ENCODE measurements at regions not wholly inside any gene's neighbourhood (a gene's known extent, or its start where the extent isn't known, plus 50 kb on each side); places are given as distances from the start of the nearest gene placed in this dataset.

- no peak for DNase-seq
These were observed 297.5 kb downstream of the CXCL12 start for GRCh38 chr10:44087403-44087802.

GRCh38 chr10:44083719-44084400 lies 301.0 kb downstream of the CXCL12 start:
- no peak for DNase-seq

DNA sequence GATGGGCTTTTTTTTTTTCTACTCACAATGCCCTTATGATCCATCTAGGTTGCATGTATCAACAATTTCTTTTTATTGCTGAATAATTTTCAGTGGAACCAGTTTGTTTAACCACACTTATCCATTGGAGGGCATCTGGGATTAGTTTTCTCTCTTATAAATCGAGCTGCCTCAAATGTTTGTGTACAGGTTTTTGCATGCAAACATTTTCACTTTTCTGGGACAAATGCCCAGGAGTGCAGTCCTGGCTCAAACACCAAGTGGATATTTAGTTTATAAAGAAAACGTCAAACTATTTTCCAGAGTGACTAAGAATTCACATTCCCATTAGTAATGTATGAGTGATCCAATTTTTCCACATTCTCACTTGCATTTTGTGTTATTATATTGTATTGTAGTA lies 313.4 kb downstream of the CXCL12 start:
- DNase-seq: no peak

GRCh38 chr10:44070282-44070681 lies 314.6 kb downstream of the CXCL12 start:
- DNase-seq: no peak

GRCh38 chr10:44069573-44069972 lies 315.3 kb downstream of the CXCL12 start:
- DNase-seq: no peak

- no peak for DNase-seq
These were observed 316.0 kb downstream of the CXCL12 start for GRCh38 chr10:44068716-44069482.

DNA sequence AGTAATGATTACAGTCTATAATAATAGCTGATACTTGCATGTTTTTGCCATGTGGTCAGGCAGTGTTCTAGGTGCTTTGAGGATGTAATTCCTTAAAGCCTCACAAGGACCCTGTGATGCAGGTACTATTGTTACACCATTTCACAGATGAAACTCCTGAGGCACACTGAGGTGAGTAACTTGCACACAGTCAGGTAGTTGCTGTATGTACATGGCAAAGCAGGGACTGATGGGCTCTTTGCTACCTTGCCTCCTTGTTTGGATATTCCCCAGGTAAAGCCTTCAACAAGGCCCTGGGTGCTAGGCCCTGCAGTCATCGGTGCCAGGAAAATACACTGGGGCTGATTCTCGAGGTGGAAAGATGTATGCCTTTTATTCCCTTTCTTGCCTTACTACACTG lies 317.5 kb downstream of the CXCL12 start:
- DNase-seq: no peak

DNA sequence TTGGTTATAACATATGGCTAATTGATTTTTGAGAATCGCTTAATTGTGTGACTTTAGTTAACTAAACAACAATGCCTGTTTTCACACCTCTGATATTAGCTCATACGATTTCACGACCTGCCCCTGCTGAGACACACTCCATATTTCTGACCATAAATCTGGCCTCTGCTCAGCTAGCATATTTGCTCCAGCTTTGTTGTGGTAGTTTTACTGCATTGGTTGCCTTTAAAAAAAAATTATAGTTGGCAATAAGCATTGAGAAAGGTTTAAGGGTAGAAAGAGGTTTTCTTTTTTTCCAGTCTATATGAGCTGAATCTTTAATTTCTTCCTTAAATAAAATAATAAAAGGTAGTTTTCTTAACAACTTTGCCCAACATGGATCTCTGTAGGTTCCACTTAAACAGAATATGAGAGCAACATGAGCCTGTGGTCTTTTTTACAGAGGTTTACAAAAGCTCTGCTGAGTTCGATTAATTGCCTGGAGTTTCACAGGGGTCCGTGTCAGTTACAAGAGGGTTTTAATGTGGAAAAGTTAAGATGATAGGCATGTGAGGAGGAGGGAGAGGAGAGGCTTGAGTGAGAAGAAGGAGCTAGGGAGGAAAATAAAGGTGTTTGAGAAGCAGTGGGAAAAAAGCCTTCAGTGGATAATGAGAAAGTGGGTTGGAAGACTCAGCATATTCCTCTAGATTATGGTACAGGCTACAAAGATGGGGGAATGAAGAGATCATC lies 318.2 kb downstream of the CXCL12 start:
- DNase-seq: no peak

DNA sequence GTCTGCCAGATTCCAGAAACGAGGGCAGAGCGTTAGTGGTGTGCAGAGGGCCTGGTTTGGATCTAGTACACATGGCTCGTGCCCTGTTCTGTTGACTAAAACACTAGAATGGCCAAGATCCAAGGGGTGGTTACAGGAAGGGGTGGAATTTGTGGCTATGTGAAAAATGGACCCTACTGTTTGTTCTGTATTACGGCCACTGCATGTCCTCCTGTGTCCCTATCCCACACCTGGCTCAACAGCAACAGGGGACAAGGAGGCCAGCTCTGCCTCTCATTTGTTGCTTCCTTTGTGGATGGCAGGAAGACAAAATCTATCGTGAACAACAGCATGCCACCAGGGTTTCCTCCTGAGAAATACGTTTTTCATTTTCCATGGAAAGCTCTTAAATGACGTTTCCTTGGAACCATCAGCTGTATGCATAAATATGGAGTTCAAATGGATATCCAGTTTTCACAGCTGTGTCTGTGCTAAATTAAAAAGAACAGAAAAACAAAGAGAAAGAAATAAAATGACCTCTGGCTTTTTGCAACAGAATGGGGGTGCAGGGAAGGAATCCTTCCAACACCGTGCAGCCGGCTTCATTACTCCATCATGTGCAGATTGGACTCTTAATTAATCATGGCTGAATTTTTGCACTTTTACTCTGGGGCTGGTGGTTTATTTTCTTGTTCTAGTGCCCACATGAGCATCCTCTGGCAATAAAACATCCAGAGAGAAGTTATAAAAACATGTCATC lies 318.9 kb downstream of the CXCL12 start:
- no peak for DNase-seq

GRCh38 chr10:44064987-44065787 lies 319.7 kb downstream of the CXCL12 start:
- no peak for DNase-seq

DNA sequence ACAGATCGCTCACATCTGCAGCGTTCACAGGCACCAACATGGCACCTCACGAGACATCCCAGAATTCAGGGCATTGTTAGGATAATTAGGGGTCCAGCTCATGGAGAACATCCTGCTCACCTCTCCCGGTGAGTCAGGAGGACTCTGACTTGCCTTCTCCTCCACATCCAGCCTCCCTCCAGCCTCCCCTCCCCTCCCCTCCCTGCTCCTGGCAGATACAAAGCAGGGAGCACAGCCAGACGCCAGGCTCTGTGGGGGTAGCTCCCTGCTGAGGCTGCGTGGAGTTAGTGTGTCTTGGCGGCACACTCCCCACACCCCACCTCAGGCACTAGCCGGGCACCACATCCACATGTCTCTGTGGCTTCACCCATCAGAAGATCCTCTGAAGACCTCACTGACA lies 320.6 kb downstream of the CXCL12 start:
- no peak for DNase-seq

GRCh38 chr10:44063686-44064085 lies 321.2 kb downstream of the CXCL12 start:
- no peak for DNase-seq

DNA sequence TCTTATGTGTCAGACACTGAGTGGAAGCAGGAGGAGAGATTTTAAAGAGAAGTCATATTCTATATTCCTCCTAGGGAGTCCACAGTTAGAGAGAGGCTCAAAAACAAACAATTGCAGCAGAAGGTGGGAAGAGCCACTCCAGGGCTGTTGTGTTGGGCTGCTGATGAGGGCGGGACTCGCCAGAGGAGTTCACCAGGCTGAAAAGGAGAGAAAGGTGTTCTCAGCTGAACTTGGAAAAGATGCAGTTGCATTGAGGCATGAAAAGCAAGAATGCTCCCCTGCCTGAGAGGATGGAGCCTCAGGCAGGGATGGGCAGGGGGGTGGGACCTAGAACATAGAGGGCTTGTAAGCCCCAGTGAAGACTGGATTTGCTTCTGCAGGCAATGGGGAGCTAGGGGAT lies 324.2 kb downstream of the CXCL12 start:
- DNase-seq: no peak

GRCh38 chr10:44060221-44060620 lies 324.7 kb downstream of the CXCL12 start:
- DNase-seq: no peak

DNA sequence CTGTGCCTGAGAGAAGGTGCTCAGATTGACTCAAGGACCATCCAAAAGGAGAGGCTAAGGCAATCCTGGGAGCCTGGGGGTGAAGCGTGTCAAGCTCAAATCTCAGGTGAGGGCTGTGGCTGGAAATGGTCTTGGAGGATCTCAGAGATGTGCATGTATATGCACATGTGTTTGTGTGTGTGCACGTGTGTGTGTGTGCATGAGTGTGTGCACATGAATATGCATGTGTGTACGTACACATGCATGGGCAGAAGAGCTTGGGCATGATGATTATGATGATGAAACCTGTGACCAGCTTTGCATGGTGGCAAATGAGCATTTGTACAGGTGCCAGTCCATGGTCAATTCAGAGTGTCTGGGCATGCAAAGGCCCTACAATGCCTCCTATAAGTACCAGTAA lies 326.6 kb downstream of the CXCL12 start:
- DNase-seq: no peak

DNA sequence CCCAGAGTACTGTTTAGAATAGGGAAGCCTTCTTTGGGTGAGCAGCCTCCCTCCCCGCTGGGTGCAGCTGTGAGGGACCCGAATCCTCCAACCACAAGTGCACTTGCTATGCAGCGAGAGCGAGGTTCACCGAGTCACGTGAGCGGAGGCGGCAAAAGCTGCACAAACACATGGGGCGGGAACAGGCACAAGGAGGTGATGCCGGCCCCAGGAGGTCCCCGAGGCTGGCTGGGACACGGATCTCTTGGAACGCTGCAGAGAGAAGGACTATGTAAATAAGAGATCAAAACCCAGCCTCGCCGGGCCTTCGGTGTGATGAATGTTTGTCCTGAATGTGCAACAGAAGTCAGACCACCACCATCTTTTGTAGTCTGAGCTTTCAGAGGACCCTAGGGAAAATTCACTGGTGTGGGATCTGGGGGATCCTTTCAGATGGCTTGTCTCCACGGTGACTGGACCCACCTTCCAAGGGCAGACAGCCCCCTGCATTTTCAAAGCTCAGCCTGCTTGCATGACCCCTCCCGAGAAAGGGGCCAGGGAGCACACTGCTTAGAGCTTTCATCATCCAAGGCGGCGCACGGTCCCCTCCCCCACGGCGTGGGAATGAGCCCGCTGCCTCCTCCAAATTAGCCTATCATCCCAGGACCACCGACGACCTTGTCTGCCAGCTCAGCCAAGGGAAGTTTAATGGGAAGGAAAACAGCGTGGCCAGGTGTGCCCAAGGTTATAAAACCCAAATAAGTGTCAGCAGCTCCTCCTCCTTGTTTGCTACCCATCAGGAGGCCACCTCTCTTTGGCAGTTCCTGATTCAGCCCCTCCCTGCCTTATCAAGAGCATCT lies 327.7 kb downstream of the CXCL12 start:
- DNase-seq: no peak

DNA sequence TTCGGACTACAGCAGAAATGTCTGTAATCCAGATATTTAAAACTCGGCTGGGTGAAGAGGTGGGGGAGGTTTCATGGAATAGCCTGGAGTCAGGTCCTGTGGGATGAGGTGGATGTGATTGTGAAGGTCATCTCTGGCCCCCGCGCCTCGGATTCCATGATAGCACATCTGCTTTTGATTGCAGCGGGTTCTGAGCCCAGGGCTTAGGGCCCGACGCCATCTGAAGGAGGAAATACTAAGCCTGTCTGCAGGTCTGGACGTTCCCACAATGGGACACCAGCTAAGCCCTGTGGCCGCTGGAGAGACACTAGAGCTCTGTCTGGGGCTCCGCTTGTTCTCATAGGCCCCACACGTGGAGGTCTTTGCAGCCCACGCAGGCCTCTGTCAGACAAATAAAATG lies 328.7 kb downstream of the CXCL12 start:
- DNase-seq: no peak

- no peak for DNase-seq
These were observed 330.9 kb downstream of the CXCL12 start for GRCh38 chr10:44054046-44054445.

DNA sequence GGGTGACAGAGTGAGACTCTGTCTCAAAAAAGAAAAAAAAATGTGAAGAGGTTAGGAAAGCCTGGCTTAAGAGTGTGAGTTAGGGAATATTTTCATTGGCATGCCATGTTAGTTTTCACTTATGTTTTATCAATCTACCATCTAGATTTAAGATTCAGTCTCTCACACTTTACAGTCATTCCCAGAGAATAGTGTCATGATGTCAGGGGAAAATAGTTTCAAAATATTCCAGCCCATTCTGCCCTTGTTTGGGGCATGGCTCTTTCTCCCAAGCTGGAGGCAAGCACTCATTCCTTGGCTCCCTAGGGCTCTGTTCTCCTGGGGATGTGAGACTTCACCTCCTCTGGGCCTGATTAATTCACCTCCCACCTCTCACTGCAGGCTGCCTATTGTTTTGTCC lies 331.5 kb downstream of the CXCL12 start:
- no peak for DNase-seq

GRCh38 chr10:44051584-44052385 lies 333.1 kb downstream of the CXCL12 start:
- no peak for DNase-seq

DNA sequence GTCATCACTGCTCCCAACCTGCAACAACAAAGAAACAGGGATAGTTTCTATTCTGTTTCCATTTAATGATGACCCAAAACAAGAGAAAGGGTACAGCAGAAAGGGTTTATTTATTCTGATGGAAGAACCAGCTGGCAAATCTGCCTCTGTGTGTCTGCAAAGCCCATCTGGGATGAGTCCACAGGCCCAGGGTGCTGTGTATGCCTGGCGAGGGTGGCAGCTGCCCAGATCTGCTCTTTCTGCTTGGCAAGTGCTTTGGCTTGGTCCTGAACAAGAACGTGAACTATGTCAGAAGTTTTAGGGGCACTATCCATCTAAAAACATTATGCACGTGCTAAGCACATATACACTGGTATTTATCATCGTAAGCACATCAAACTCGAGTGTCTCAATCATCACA lies 333.8 kb downstream of the CXCL12 start:
- DNase-seq: no peak
